Parathyroid adenoma (tissue), 2 donors: ENCODE measurements at regions not wholly inside any gene's neighbourhood (a gene's known extent, or its start where the extent isn't known, plus 50 kb on each side); places are given as distances from the start of the nearest gene placed in this dataset.

Source experiments
- H2AFZ ChIP-seq: fragments of 300-600 bp; sonication (generic); one replicate; pipeline ENCODE4 v1.7.0; 2017; ENCODE audit warnings: antibody characterized with exemption, mild to moderate bottlenecking
- H3K27ac ChIP-seq: fragments of 300-600 bp; sonication (generic); one replicate; pipeline ENCODE4 v1.7.0; 2017
- H3K27me3 ChIP-seq: fragments of 300-600 bp; sonication (generic); one replicate; pipeline ENCODE4 v1.7.0; 2017; ENCODE audit warnings: low read length; ENCODE audit not compliant: control insufficient read depth, insufficient read depth
- H3K36me3 ChIP-seq: fragments of 300-600 bp; sonication (generic); one replicate; pipeline ENCODE4 v1.7.0; 2017; ENCODE audit warnings: low read length; ENCODE audit not compliant: control insufficient read depth, insufficient read depth
- H3K4me1 ChIP-seq: fragments of 300-600 bp; sonication (generic); one replicate; pipeline ENCODE4 v1.7.0; 2017; ENCODE audit warnings: control low read depth
- H3K4me2 ChIP-seq: fragments of 300-600 bp; sonication (generic); one replicate; pipeline ENCODE4 v1.7.0; 2017; ENCODE audit warnings: low read length
- H3K4me3 ChIP-seq: fragments of 300-600 bp; sonication (generic); one replicate; pipeline ENCODE4 v1.7.0; 2017; ENCODE audit warnings: low read depth, low read length
- H3K79me2 ChIP-seq: fragments of 300-600 bp; sonication (generic); one replicate; pipeline ENCODE4 v1.7.0; 2017; ENCODE audit warnings: control low read depth
- H3K9ac ChIP-seq: fragments of 300-600 bp; sonication (generic); one replicate; pipeline ENCODE4 v1.7.0; 2017; ENCODE audit warnings: mild to moderate bottlenecking
- H3K9me3 ChIP-seq: fragments of 300-600 bp; sonication (generic); one replicate; pipeline ENCODE4 v1.7.0; 2017; ENCODE audit warnings: low read length; ENCODE audit not compliant: control insufficient read depth
- CTCF ChIP-seq: fragments of 300-600 bp; sonication (generic); IDR thresholded peaks from one replicate; pipeline ENCODE4 v1.7.0; 2017; ENCODE audit warnings: antibody characterized with exemption, mild to moderate bottlenecking
- donor health status: primary hyperparathyroidism.

- peaks cover 8% of the 10 kb centered on the region for H3K27me3 ChIP-seq
- no peak overlapping the region for H3K4me3 ChIP-seq
- H3K79me2 ChIP-seq: no peaks in the 10 kb centered on the region
- no peak overlapping the region for H3K4me2 ChIP-seq
- TF ChIP-seq CTCF: no peak
- H3K9me3 ChIP-seq: no peaks in the 10 kb centered on the region
- no peak overlapping the region for H2AFZ ChIP-seq
- no peak overlapping the region for H3K27ac ChIP-seq
- no peak overlapping the region for H3K9ac ChIP-seq
- no peaks in the 10 kb centered on the region for H3K4me1 ChIP-seq
- no peaks in the 10 kb centered on the region for H3K36me3 ChIP-seq
Observed at GRCh38 chr12:132379576-132379975, 50.2 kb upstream of the GALNT9 start.
